HG02938 (cell line): ENCODE measurements at regions not wholly inside any gene's neighbourhood (a gene's known extent, or its start where the extent isn't known, plus 50 kb on each side); places are given as distances from the start of the nearest gene placed in this dataset.

Experiments used
- ATAC-seq: cut with Tn5 transposase; IDR thresholded peaks from one replicate; pipeline ENCODE4 v1.9.1; 2021; ENCODE audit warnings: mild to moderate bottlenecking, moderate library complexity; ENCODE audit not compliant: unreplicated experiment

- no peak for ATAC-seq
These were observed 310.2 kb upstream of the RGMB start for GRCh38 chr5:98463222-98463621.

GRCh38 chr5:98463676-98464075, 309.8 kb upstream of the RGMB start:
- ATAC-seq, result no peak

GRCh38 chr5:98464737-98465330, 308.6 kb upstream of the RGMB start:
- peak; percentile 67 for ATAC-seq

GRCh38 chr5:98468188-98468869, 305.1 kb upstream of the RGMB start:
- no peak for ATAC-seq

GRCh38 chr5:98470747-98471146, 302.7 kb upstream of the RGMB start:
- no peak for ATAC-seq

- ATAC-seq, result no peak
These were observed 302.0 kb upstream of the RGMB start for GRCh38 chr5:98471458-98471857.

GRCh38 chr5:98474216-98474615, 299.2 kb upstream of the RGMB start:
- no peak for ATAC-seq

GRCh38 chr5:98474782-98475181, 298.7 kb upstream of the RGMB start:
- ATAC-seq, result no peak

GRCh38 chr5:98482321-98483300, 290.9 kb upstream of the RGMB start:
- ATAC-seq, result no peak

- ATAC-seq, result no peak
These were observed 290.2 kb upstream of the RGMB start for GRCh38 chr5:98483301-98483685.

GRCh38 chr5:98489021-98489420, 284.4 kb upstream of the RGMB start:
- no peak for ATAC-seq

GRCh38 chr5:98490348-98490747, 283.1 kb upstream of the RGMB start:
- no peak for ATAC-seq

- no peak for ATAC-seq
These were observed 281.2 kb upstream of the RGMB start for GRCh38 chr5:98492258-98492657.

- no peak for ATAC-seq
These were observed 276.0 kb upstream of the RGMB start for GRCh38 chr5:98497418-98497817.

GRCh38 chr5:98498028-98498427, 275.4 kb upstream of the RGMB start:
- ATAC-seq, result no peak

GRCh38 chr5:98499892-98500291, 273.6 kb upstream of the RGMB start:
- ATAC-seq, result no peak

GRCh38 chr5:98500811-98501210, 272.7 kb upstream of the RGMB start:
- no peak for ATAC-seq

- ATAC-seq, result no peak
These were observed 269.8 kb upstream of the RGMB start for GRCh38 chr5:98503616-98504015.

GRCh38 chr5:98504505-98504904, 269.0 kb upstream of the RGMB start:
- no peak for ATAC-seq

GRCh38 chr5:98510143-98510985, 263.1 kb upstream of the RGMB start:
- no peak for ATAC-seq

GRCh38 chr5:98513380-98513779, 260.1 kb upstream of the RGMB start:
- no peak for ATAC-seq
